ENCODE measurements at regions not wholly inside any gene's neighbourhood (a gene's known extent, or its start where the extent isn't known, plus 50 kb on each side); places are given as distances from the start of the nearest gene placed in this dataset.

DNA sequence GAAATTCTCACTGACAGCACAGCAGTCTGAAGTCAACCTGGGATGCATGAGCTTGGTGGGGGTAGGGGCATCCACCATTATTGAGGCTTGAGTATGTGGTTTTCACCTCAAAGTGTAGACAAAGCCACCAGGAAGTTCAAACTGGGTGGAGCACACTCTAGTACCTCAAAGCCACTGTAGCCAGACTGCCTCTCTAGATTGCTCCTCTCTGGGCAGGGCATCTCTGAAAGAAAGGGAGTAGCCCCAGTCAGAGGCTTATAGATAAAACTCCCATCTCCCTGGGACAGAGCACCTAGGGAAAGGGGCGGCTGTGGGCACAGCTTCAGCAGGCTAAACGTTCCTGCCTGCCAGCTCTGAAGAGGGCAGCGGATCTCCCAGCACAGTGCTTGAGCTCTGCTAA is 143.0 kb downstream of the KITLG start:
- Histone ChIP-seq H3K36me3 (replicated peaks in 1 of 2; ENCODE audit: control insufficient read depth in 1 of 2, insufficient read depth in 2 of 2, low read length in 2 of 2) (no peaks in the 10 kb centered on the region), H3K27ac (ENCODE audit: extremely low read length, insufficient read depth, low read length) (no peak overlapping the region), H3K4me1 (ENCODE audit: insufficient read depth, low read length) (0 out of 2 replicates have a peak, but pooled peaks cover 14% of the 10 kb centered on the region), H3K79me2 (ENCODE audit: insufficient read depth, low read length) (no peaks in the 10 kb centered on the region), H2AFZ (ENCODE audit: low read length) (no peak overlapping the region), H4K20me1 (ENCODE audit: insufficient read depth, low read length) (no peaks in the 10 kb centered on the region), H3K27me3 (ENCODE audit: control insufficient read depth in 1 of 2, insufficient read depth in 2 of 2, low read length in 2 of 2) (no peaks in the 10 kb centered on the region), H3K4me2 (ENCODE audit: low read depth, low read length) (no peak overlapping the region), H3K9me3 (ENCODE audit: low read length) (no peaks in the 10 kb centered on the region), H3K4me3 (replicated peaks in 1 of 3; ENCODE audit: insufficient read depth in 1 of 3, low read depth in 2 of 3, low read length in 3 of 3) (no peak overlapping the region), H3K9ac (ENCODE audit: insufficient read depth, low read depth, low read length) (no peak overlapping the region)
- TF ChIP-seq ZNF598 (CRISPR knock-in tag; IDR thresholded peaks at IDR 0.05; ENCODE audit: borderline replicate concordance) (no peak), NFYB (CRISPR knock-in tag; IDR thresholded peaks at IDR 0.05) (no peak), MIER3 (CRISPR knock-in tag; IDR thresholded peaks at IDR 0.05; ENCODE audit: borderline replicate concordance) (no peak), SRSF4 (IDR thresholded peaks at IDR 0.05; ENCODE audit: low read depth, low read length, poor library complexity, severe bottlenecking) (no peak)
- POLR2A ChIA-PET: no interaction called here
- 50% methylated on average over 2 of the region's 3 CpGs for WGBS (ENCODE audit: low lambda C conversion rate)
- intact Hi-C loops (cut with micrococcal nuclease; ENCODE audit: unreplicated experiment) (no loop called here), in situ Hi-C loops (cut with HindIII; ENCODE audit: extremely low pct_ligation_motif_present, low pct_unique_long_range_greater_than_20kb) (no loop called here)
- DNase-seq (ENCODE audit: low spot score) (no peak), ATAC-seq (no peak), FAIRE-seq (no peak)
- no TSS peak for BruUV-seq (replicated peaks)
- CTCF ChIA-PET (ENCODE audit: low intra/inter-chr PET ratio, low total read pairs): no interaction called here

Small RNA genes lying in the stretch of these regions (small RNA-seq; reads per million reads assigned to genes)
- gene RF00019 (ENCODE audit: insufficient read depth in 2 of 3, insufficient read length in 3 of 3, low read depth in 2 of 3, low replicate concordance in 1 of 3): 0 reads per million in 3 experiments
